ENCODE measurements at regions not wholly inside any gene's neighbourhood (a gene's known extent, or its start where the extent isn't known, plus 50 kb on each side); places are given as distances from the start of the nearest gene placed in this dataset.

- ChIA-PET CTCF (interaction anchor here (0.9 to 3.5 kb wide), 7 partner anchors 8 to 474 kb away, joined by 3 to 23 read pairs (median 6); no protein-coding TSS in a partner anchor), POLR2A (no interaction called here)
- no peak for DNase-seq (ENCODE audit: extremely low spot score)
- no peak for TF ChIP-seq CTCF (IDR thresholded peaks at IDR 0.05; ENCODE audit: control extremely low read depth, extremely low read depth, low read depth, missing control alignments)
Observed at GRCh38 chr11:32334822-32335221, 100.5 kb downstream of the WT1 start.
